Peyer's patch (tissue), 4 donors: ENCODE measurements at regions not wholly inside any gene's neighbourhood (a gene's known extent, or its start where the extent isn't known, plus 50 kb on each side); places are given as distances from the start of the nearest gene placed in this dataset.

Experiments used
- POLR2A ChIP-seq, 2 donors: fragments of 450-650 bp; IDR thresholded peaks; one replicate each; pipeline ENCODE4 v1.5.1; 2017; ENCODE audit warnings: antibody characterized with exemption in 2 of 2, mild to moderate bottlenecking in 2 of 2, moderate library complexity in 2 of 2
- TF ChIP-seq, protein P1 (sequence below), 6 experiments: fragments of 450-650 bp in 4 of 6; fragments of 200-600 bp in 2 of 6; sonication (generic) in 1 of 6; IDR thresholded peaks; one replicate each; pipeline ENCODE4 v1.5.1; 2017 to 2019; ENCODE audit warnings: antibody characterized with exemption in 6 of 6, mild to moderate bottlenecking in 3 of 6, moderate library complexity in 1 of 6

DNA sequence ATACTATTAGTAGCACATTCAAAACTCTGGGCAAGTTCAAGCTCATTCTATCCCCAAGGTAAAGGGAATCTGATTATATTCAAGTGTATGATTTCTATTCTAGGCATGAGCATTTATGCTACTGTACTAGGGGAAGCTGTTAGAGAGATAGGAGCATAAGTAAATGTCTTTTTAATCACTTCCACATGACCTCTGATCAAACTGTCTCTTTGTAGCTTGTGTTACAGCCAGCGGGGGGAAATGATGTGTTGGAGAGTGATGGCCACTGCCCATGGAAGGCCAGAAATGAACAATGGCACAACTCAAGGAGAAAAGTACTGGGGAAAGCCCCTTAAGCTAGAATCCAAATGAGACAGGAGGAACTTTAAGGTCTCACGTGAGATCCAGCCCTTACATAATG is 894.9 kb upstream of the CDH2 start:
- TF ChIP-seq, protein P1, sequence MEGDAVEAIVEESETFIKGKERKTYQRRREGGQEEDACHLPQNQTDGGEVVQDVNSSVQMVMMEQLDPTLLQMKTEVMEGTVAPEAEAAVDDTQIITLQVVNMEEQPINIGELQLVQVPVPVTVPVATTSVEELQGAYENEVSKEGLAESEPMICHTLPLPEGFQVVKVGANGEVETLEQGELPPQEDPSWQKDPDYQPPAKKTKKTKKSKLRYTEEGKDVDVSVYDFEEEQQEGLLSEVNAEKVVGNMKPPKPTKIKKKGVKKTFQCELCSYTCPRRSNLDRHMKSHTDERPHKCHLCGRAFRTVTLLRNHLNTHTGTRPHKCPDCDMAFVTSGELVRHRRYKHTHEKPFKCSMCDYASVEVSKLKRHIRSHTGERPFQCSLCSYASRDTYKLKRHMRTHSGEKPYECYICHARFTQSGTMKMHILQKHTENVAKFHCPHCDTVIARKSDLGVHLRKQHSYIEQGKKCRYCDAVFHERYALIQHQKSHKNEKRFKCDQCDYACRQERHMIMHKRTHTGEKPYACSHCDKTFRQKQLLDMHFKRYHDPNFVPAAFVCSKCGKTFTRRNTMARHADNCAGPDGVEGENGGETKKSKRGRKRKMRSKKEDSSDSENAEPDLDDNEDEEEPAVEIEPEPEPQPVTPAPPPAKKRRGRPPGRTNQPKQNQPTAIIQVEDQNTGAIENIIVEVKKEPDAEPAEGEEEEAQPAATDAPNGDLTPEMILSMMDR (IDR thresholded peaks at IDR 0.05) = no peak
- TF ChIP-seq POLR2A (IDR thresholded peaks at IDR 0.05) = no peak
